ENCODE measurements at regions not wholly inside any gene's neighbourhood (a gene's known extent, or its start where the extent isn't known, plus 50 kb on each side); places are given as distances from the start of the nearest gene placed in this dataset.

DNA sequence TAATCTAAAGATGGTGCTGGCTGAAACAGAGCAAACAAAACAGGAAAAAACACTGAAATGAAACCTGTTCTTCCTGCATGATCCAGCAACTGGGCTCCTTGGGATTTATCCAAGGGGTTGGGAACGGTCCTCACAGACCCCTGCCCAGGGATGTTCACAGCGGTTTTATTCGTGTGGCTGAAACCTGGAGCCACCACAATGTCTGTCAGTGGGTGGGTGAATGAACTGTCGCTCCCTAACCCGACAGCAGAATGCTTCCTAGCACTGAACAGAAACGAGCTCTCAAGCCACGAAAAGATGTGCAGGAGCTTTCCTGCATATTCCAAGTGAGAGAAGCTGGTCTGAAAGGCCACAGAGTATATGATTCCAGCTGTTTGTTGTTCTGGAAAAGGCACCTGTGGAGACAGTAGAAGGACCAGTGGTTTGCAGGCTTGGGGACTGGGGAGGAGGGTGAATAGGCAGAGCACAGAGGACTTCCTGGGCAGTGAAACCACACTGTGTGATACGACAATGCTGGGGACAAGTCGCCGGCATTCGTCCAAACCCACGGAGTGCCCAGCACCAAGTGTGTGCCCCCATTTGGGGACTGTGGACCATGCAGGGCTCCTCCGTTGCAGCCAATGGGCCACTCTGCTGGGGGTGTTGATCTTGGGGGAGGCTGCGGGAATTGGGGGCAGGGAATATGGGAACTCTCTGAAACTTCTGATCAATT, 73.9 kb downstream of the TEX29 start:
- no peak for DNase-seq

DNA sequence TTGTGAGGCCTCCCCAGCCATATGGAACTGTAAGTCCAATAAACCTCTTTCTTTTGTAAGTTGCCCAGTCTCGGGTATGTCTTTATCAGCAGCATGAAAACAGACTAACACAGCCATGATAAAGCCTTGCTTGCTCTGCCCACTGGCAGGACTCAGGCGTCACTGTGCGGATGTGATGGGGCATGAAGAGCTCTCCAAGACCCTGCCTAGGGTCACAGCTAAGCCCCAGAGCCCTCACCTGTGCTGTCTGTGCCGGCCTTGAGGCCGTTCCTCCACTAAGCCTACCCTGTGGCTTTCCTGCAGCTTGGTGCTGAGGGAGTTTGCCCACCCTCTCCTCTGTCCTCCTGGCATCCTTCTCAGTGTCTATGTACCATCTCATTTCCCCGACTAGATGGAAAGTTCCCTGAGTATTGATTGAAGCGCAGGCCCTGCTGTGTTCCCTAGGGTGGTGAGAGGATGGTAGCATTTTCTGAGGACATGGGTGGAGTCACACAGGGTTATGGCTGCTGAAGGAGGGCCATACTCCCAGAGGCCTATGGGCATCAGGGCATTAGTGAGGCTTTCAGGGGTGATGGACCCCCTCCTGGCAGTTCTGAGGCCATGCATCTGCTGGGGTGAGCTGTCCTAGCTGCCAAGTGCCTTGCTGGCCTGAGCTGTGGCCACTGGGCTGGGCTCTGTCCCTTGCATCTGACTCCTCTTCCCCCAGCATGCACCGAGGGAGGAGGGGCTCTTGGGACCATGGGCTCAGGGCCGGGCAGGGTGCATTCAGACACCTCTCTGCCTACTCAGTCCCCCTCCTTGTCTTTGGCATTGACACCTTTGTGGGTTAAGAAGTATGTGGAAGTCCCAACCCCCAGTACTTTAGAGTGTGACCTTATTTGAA, 75.3 kb downstream of the TEX29 start:
- DNase-seq, result no peak

DNA sequence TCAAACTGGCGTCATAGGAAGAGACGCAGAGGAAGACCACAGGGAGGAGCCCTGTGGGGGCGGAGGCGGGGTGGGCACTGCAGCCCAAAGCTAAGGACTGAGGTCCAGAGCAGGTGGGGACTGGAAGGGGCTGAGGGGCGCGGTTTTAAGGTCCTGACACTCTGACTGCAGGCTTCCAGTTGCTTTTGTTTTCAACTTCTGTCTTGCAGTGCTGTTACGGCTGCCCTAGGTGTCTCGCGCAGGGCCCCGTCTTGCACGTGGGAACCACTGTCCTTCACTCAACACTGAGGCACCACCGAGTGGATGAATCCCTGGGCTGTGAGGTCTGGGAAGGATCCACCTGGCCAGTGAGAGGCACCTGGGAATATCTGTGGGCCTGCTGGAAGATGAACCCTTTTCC, 76.0 kb downstream of the TEX29 start:
- DNase-seq, result no peak

DNA sequence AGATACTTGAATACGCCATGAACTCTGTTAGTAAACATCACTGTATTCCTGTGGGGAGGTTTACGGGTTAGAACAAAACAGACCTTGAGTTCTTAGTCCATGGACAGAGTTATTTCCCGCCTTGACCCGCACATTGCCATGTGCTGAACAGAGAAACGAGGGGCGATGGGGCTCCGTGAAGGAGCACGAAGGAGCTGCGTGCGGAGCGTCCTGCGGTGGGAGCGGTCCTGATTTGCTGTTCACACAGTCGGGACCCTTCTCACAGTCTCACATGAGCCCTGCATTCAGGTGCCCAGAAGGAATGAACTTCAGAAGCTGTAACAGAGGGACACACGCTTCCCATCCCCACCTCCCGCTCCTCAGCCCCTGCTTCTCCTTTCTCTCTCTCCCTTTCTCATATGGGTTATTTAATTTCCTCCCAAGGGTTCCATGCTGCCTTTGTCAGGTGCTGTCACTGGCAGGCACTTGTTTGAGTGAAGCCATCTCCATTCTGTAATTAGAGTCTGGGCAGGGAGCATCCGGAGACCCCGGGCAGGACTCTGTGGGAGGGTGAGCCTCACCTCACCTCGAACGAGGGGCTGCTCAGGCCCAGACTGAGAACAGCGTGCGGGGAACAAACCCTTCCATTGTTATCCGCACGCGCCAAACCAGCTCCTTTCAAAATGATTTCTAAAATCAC, 76.9 kb downstream of the TEX29 start:
- no peak for DNase-seq

DNA sequence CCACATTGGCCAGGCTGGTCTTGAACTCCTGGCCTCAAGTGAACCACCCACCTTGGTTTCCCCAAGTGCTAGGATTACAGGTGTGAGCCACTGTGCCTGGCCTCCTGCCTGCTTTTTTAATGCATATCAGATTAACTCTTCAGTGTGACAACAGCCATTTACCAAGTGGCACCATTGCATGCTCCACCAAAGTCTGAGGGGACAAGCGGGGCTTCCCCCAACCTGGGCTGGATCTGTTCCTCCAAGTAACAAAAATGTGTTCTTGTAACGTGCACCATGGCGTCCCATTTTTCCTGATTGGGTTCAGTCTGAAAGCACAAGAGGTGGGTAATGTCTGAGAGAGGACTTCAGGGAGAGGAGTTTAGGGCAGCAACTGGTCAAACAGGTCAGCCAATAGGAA, 77.8 kb downstream of the TEX29 start:
- no peak for DNase-seq

DNA sequence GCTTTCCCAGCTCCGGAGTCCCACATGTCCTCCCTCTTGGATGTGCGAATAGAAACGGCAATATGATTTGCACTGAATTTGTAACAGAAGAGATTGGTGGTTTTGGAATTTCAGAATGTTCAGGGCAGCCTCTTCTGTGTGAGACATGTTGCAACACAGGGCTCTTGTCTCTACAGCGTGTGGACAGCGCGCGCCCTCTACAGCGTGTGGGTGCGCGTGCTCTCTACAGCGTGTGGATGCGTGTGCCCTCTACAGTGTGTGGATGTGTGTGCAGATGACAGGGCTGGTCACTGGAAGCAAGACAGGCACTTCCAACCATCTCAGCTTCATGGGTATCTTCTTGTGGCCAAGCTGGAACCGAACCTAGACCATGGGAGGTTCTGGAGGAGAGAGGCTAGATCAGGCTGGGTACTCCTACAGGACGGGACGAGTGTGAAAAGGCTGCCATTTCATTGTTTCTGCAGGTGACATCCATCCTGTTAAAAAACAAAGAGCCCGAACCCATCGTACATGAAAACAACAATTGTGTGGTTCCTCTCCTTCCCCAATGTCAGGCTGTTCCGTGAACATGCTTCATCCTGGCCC, 78.4 kb downstream of the TEX29 start:
- no peak for DNase-seq

DNA sequence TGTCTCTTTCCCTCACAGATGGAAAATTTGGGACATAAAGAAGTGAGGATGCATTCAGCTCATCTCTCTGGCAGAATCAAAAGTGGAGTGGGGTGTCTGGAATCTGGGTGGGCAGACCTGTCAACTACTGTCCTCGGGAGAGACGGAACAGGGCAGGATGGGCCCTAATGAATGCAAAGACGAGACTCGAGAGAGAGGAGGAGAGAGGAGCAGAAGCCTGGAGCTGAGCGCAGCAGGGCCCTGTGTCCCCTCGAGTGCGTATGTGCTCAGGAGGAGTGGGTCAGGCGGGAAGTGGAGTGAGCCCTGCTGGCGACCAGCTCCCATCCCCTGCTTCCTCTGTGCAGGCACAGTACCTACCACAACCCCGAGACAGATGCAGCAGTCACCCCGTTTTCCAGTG, 78.9 kb downstream of the TEX29 start:
- DNase-seq, result no peak

DNA sequence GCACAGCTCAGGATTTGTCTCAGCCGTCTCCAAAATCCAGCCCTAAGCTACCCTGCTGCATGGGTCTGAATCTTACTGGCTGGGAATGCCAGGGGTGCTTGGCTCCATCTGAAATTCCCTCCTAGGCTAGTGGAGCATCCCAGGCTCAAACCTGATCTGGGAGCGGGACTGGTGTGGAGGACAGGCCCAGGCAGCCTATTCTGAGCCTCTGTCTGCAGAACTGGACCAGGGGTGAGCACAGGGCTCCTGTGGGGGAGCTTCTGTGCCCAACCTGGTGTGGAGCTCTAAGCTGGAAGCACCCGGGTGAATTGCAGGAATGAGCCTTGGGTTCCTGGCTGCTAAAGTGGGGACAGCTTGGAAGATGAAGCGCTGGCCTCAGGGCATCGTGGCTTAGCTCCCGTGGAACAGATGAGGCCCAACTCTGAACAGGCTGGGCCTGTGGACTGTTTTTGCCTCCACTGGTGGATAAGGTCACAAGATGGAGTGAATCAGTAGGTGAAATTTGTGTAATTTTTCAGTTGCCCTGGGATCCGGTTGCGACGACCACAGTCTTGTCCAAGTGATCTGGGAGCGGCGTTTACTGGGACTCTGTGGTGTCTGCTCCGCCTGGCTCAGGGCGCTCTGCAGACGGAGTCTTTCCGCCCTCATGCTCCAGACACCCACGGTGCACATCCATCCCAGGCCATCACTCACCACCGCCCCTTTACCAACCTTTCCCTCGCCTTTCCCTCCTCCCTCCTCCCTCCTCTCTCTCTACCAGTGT, 79.5 kb downstream of the TEX29 start:
- no peak for DNase-seq

DNA sequence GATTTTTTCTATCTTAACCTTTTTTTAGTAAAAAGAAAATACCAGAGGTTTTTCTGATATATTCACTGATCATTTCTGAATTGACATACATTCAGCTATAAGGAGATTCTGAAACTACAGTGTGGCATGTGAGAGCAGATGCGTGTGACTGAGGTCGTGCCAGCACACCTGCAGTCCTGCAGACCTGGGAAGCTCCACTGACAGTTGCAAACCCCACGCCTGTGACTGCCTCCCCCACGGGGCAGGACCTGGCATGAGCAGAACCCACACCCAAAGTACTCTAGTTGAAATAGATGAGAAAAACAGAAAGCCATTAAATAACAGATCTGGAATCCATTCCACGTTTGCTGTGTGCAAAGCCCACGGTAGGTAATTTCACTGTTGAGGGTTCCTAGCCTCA, 80.7 kb downstream of the TEX29 start:
- no peak for DNase-seq

DNA sequence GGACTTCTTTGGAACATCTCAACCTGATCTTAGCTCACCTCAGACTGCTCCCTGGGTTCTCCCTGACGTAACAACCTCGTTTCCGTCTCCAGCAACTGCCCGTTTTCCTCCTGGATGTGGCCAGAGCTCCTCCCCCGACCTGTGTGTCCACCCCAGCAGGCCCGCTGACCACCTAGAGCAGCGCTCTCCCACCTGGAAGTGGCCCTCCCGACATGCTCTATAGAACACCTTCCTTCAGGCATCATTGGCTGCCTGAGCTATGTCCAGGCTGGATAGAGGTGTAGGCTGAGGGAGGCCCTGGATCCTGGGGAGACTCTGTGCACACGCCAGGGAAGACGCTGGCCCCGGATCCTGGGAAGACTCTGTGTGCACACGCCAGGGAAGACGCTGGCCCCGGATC, 81.3 kb downstream of the TEX29 start:
- no peak for DNase-seq

DNA sequence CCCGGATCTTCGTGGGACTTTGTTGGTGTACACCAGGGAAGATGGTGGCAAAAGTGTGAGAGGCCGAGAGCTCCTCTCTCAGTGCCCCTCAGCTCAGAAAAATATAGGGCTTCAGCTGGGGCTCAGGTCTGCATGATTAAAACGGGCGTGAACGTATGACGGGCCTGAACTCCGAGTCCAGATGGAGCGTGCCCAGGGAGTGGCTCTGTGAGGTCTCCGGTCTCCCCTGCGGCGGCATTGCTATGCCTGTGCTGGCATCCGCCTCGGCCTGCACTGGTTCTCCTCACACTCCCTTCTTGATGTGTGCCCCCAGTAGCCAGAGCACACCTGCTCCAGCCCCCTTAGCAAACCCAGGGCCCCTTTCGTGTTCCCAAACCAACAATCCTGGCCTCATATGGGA, 82.0 kb downstream of the TEX29 start:
- DNase-seq, result no peak

DNA sequence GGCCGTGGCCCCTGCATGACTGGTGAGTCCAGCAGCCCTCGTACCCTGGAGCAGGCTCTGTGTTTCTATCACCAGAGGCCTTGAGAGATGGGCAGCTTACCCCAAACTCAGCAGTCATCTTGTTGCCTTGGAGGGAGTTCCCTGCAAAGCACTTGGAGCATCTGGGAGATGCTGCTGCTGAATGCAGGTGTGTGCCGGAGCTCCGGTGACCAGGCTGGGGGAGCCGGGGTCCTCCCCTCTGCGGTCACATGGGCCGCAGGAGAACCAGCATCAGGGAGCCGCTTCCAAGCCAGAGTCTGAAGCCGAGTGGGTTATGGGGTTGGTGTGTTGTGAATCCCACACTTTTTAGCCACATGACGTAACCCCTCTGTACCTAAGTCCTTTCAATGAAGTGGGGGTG, 82.8 kb downstream of the TEX29 start:
- no peak for DNase-seq

DNA sequence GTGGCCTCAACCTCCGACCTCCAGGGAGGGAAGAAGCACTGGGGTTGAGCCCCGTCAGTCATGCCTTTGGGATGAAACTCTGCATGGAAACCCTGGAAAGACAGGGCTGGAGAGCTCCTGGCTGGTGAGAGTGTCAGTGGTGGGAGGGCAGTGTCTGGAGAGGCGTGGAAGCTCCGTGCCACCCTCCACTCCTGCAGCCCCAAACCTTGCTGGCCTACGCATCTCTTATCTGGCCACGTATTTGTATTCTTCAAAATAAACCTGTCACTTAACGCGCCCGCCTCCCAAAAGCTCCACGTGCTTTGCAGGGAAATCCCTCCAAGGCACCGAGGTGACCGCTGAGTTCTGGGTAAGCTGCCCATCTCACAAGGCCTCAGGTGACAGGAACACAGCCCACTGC, 84.3 kb downstream of the TEX29 start:
- DNase-seq, result no peak

DNA sequence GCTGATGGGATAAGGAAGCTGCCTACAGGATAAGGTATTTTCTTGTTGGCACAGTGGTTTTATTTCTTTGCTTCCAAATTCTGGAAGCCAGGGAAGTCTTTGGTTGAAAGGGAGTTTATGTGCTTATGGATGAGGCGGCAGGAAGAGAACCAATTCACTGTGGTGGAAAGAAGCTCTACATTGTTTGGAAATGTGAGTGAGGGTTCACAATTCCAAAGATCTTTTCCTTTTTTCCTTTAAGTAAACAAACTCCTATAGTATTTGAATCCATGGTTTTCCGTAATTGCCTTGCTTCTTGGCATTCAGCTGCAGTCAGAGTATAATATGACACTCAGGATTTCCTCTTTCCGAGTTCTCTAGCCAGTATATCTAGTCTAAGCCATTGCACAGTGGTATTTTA, 86.2 kb downstream of the TEX29 start:
- DNase-seq, result no peak

DNA sequence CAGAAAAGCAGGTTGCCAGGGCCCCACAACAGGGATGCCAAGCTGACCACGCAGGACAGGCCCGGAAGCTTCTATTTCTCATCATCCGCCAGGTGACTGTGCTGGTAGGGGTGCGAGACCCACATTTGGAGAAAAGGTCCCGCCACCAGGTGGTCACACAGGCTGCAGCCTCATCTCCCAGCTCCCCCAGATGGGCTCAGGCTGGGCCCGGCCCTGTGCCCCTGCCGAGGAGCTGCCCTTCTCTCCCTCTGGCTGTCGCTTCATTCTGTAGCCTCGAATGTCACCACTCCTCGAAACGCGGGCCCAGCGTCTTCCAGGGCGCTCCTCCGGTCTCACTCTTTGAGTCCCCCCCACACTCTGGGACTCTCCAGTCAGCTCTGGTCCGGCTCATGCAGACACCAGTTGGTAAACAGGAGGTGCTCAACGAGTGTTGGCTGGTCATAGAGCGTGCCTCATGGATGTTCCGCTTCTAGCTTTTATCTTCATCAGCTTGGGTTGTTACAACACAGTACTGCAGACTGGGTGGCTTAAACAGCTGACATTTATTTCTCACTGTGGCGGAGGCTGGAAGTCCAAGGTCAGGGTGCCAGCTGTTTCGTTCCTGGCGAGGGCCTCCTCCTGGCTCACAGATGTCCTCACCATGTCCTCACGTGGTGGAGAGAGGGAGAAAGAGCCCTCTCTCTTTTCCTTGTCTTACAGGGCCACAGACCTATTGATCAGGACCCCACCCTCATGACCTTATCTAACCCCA, 87.1 kb downstream of the TEX29 start:
- DNase-seq, result no peak

DNA sequence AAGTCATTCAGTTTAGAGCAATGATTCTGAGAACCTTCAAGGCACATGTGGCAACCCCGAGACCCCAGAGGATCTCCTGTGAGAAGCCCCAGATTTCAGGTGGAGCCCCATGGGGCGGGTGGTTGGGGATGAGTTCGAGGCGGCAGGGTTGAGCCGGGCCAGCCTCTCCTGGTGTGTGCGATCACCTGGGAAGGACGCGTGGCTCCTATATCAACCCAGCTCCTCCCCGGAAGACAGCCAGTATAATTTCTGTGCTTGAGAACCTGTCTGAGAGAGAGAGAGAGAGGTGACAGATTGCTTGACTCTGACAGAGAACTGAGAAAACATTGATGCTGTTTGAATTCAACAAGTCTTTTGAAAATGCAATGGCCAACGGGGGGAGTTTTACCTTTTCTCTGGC, 89.0 kb downstream of the TEX29 start:
- DNase-seq, result peak; percentile 59

DNA sequence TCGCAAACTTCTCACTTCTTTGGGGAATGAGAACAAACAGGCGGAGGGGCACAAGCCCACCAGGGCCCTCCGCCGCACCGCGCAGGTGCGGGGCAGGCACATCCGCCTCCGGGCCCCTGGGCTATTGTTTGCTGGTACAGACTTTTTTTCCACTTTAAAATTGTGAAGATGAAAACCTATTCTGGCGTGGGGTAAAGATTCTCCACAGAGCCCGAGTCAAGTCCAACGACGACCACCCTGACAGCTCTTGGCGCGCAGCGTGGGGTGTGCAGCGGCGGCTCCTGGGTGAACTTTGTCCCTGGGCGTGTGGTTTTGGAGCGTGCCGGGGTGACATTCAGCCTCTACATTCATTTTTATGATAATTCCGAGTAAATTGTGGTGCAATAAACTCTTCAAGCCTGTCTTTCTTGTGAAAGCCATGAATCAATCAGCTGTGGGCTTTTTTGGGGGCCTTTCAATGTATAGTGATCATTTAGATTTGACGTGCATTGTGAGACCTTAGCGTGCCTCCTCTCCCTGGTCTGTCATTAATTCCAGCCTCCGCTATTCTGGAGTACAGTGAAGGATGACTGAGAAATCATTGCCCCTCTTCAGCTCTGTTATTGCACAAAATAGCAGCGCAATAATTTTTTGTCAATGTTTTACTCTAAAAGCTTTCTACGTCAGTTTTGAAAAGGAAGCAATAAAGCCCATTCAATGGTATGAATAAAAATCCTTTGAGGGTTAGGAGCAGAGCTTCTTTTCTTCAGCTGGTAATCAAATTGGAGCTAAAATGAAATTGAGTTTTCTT, 90.0 kb downstream of the TEX29 start:
- peak; percentile 72 for DNase-seq

DNA sequence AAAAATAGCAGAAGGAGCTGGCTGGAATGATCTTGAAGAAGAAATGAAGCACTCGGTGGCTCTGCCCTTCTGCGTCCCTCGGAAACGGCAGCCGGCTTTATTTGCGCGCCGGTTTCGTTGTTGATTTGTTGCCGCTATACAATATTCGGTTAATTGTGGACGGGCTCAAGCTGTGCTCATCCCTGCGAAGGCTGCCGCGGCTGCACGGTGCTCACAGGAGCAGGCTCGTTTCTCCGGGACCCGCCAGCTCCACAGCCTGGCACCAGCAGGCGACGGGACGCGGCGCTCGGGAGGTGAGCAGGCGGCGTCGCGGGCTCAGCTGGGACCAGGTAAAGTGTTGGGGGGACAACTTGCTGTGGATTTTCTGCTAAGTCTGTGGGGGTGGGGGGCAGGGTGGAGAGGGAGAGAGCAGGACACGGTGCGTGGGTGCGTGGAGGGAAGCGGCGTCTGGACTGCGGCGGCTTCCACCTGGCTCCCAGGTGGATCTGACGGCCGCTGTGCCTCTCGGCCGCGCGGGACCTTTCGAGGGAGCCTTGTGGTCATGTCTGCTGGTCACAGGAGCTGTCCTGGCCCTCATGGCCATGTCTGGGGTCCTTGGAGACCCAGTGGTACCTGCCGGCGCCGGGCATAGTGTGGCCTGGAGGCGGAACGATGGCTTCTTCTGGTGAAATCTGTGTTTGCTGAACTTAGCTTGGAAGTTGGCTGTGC, 90.9 kb downstream of the TEX29 start:
- peak; percentile 65 for DNase-seq

DNA sequence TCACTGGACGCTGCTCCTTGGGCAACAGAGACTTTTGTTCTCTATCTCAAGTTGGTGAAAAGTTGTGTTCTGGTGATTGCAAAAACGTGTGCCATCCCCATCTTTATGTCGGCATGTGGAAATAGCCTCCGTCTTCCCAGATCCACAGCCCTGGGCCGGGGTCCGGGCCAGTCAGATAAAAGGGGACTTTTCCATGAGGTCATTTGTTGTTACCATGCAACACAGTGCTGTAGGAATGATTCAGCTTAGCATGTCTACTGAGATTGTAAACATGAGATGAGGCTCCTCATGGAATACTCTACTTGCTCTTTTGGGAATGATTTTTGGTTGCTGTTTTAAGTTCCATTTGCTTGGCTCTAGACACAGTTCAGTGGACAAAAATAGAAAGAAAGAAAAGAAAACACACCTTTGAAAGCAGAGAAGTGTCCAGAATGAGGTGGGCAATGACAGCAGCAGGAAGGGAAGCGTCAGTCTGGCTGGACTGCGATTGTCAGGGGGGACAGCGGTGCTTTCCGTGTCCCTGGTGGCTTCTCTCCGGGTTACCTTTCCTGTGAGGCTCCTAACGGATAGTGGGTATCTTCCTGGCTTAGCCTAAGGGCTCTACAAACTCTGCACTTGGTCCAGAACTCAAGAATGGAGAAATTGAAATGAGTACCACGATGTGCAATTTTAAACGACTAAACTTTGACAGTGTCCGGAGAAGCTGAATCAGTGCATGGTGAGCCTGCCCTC, 91.6 kb downstream of the TEX29 start:
- DNase-seq, result no peak
